ENCODE measurements at regions not wholly inside any gene's neighbourhood (a gene's known extent, or its start where the extent isn't known, plus 50 kb on each side); places are given as distances from the start of the nearest gene placed in this dataset.
A peak's percentile ranks its signal among the peaks of the same experiment; 100 is the strongest.

DNA sequence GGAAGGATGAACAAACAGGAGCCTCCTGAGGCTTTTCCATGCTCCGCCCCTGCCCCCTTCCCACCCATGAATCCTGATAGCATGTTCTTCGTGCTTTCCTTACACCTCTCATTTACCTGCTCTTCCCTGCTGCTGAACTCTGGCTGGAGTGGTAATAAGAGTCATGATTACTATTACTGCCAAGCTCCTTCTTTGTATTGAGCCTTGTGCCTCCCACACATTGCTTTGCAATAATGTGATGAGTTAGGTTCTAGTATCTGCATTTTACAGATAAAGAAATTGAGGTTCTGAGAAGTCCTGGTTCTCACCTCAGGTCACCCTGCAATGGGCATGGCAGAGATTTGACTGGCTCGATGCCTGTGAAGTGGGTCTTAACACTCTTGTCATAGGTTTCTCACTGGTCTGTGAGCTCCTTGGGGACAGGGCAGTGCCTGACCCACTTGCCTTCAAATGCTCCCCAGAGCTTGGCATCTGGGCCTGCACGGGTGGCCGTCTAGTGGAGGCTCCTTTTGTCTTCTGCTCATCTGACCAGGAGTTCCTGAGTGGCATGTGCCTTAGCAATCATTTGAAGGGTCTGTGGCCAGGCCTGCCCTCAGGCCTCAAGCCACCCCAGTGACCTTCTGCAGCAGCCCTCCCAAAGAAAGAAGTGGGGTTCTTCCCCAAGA, 309.2 kb upstream of the ZMIZ1 start:
- no peak for DNase-seq (ENCODE audit: low read depth in 4 of 4, low spot score in 1 of 4)

DNA sequence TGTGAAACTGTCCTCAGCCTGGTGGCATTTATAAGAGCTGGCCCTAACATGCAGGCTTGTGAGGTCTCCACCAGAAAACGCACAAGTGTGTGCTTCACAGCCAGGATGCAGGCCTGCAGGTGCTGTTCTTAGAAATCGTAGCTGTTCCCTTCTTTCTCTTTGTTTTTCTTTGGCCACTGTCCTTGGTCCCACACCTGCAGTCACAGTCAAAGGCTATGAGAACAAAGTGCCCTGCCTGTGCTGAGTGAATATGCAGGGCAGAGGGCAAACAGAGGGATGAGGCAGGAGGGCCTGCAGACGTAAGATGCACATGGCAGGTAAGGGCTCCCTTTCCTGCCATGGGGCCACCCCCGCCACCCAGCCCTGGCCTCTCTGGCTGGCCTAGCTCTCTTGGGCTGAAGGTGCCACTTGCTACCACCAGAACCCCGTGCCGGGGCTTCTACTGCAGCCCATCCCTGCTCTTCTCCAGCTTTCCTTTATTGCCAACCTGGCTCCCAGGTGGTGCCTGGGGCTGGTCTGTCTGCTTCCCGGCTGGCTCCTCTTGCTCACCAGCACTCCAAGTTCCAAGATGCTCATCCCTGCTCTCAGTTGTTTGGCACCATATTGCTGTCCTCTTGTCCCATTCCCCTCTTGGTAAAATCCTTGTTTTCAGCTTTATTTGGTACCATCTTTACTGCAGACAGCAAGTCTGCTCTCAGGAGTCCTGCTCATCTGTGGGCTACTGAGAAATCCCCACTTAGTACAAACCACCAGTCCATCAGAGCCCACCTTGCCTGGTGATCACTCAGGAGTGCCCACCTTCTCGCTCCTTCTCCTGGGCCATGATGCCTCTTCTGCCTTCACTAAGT, 308.1 kb upstream of the ZMIZ1 start:
- no peak for DNase-seq (ENCODE audit: low read depth in 4 of 4, low spot score in 1 of 4)

DNA sequence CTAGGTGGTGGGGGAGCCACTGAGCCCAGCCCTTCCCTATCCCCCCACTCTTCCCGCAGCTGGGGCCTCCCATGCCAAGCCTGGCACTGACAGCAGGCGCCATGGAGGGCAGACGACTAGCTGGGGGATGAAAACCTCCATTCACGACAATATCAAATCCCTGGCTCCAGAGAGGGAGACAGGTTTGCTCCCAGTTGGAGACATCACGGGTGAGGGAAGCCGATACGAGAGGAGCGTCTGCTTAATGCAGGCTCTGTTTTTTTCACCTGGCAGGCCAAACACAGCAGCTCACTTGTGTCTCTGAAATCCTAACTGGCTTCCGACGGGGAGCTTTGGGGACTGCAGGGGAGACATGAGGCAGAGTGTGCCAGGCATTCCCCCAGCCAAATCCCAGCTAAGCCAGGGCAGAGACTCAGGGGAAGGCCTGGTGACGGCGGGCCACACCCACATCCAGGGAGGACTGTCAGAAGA, 307.4 kb upstream of the ZMIZ1 start:
- DNase-seq (ENCODE audit: low read depth in 4 of 4, low spot score in 1 of 4): no peak

DNA sequence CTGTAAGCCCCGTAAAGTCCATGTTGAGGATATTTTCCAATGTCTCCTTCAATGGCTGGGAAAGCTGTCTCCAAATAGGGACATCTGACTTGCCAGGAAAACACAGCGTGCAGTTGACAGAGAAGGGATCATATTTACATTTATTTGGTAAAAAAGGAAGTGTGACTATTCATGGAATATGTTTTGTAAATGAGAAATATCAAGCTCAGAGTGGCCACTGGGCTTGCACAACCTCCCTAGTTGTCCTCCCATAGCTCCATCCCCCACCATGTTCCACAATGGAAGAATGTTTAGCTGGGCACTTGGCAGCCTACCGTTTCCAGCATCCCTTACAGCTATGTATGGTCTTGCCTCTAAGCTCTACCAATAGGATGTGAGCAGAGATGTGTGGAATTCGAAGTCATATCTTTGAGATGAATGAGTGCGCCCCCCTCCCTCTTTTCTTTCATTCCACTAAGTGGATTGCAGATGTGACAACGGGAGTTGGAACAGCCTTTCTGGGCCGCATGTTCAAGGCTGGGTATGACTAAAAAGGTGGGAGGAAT, 306.6 kb upstream of the ZMIZ1 start:
- DNase-seq (ENCODE audit: low read depth in 4 of 4, low spot score in 1 of 4): no peak

GRCh38 chr10:78763234-78763633, 305.5 kb upstream of the ZMIZ1 start:
- DNase-seq (ENCODE audit: low read depth in 4 of 4, low spot score in 1 of 4): no peak

DNA sequence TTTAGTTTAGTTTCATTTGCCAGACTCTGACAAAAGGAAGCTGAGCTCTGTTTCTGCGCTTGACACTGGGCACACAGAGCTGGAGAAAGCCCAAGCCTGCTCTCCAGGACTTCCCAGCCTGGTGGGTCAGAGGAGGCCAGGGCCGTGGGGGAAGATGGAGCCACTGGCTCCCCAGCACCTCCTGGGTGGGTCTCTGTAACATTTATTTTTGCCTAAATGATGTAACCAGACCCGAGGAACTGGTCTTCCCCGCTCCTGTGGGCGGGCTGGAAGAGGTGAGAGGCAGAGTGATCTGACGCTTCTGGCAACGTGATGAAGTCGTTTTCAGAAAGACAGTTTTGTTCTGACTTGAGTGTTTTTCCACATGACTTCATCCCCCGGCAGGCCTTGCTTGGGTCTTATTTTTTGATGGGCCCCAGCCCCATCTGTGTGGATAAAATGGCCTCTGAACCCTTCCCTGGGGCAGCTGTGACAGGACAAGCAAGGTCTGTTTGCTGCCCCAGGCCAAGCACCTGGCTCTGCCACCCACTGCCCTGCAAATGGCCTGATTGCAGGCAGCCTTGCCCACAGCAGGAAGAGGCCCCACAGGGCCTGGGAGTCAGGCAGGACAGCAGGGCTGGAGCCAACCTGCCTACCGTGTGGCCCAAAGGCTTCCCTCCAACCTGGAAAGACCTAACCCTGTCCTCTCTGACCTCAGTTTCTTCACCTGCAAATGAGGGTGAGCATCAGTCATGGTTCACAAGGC, 304.9 kb upstream of the ZMIZ1 start:
- DNase-seq (ENCODE audit: low read depth in 4 of 4, low spot score in 1 of 4): peak in 1 of 4 experiments; percentile 36

- DNase-seq (ENCODE audit: low read depth in 4 of 4, low spot score in 1 of 4): no peak
These were observed 304.3 kb upstream of the ZMIZ1 start for GRCh38 chr10:78764436-78764835.

DNA sequence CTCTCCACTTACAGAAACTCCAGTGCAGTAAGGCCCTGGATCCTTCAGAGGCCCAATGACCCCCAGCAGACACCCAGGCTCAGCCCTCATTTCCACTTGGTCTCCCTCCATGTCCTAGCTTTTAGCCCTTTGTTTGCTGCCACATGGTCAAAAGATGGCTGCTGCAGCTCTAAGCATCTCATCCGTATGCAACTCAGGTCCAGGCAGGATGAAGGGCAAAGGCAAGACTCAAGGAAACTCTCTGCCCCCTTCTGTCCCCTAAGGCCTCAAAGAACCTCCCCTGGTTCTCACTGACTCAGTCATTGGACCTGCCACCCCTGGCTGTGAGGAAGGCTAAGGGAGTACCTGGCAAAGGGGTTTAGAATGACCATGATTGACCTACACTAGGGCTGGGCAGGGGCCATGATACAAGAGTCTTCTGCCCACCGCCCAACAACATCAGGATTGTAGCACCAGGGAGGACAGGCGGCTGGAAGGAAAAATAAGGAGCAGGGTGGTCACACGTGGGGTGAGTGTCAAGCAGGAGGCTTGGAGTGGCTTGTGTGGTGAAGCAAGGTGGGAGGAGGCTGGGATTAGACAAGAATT, 303.8 kb upstream of the ZMIZ1 start:
- no peak for DNase-seq (ENCODE audit: low read depth in 4 of 4, low spot score in 1 of 4)

GRCh38 chr10:78765726-78766335, 302.9 kb upstream of the ZMIZ1 start:
- DNase-seq (ENCODE audit: low read depth in 4 of 4, low spot score in 1 of 4): no peak

GRCh38 chr10:78766603-78767002, 302.2 kb upstream of the ZMIZ1 start:
- no peak for DNase-seq (ENCODE audit: low read depth in 4 of 4, low spot score in 1 of 4)

- no peak for DNase-seq (ENCODE audit: low read depth in 4 of 4, low spot score in 1 of 4)
These were observed 300.5 kb upstream of the ZMIZ1 start for GRCh38 chr10:78768041-78768835.

GRCh38 chr10:78768876-78769275, 299.9 kb upstream of the ZMIZ1 start:
- DNase-seq (ENCODE audit: low read depth in 4 of 4, low spot score in 1 of 4): no peak

DNA sequence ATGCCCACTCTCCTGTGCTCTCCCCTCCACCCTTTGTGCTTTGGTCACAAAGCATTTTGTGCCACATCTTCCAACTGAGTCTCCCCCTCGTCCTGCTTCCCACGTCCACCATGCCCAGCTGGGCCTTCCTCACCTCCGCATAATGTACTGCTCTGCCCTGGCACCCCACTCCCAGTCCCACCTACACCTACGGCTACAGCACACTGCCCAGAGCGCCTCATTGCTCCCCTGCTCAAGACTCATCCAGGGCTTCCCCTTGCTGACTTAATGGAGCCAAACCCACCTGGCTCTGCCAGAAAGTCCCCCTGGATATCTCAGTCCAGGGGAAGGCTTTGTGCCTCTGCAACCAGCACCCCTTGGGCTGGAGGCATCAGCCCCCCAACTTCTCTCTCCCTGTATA, 299.2 kb upstream of the ZMIZ1 start:
- no peak for DNase-seq (ENCODE audit: low read depth in 4 of 4, low spot score in 1 of 4)

GRCh38 chr10:78770167-78771090, 298.3 kb upstream of the ZMIZ1 start:
- DNase-seq (ENCODE audit: low read depth in 4 of 4, low spot score in 1 of 4): no peak

- no peak for DNase-seq (ENCODE audit: low read depth in 4 of 4, low spot score in 1 of 4)
These were observed 297.5 kb upstream of the ZMIZ1 start for GRCh38 chr10:78771260-78771659.

GRCh38 chr10:78771808-78772455, 296.8 kb upstream of the ZMIZ1 start:
- no peak for DNase-seq (ENCODE audit: low read depth in 4 of 4, low spot score in 1 of 4)

GRCh38 chr10:78772486-78772885, 296.3 kb upstream of the ZMIZ1 start:
- DNase-seq (ENCODE audit: low read depth in 4 of 4, low spot score in 1 of 4): no peak

- no peak for DNase-seq (ENCODE audit: low read depth in 4 of 4, low spot score in 1 of 4)
These were observed 295.7 kb upstream of the ZMIZ1 start for GRCh38 chr10:78772986-78773530.
